HS-5 (cell line): ENCODE measurements at regions not wholly inside any gene's neighbourhood (a gene's known extent, or its start where the extent isn't known, plus 50 kb on each side); places are given as distances from the start of the nearest gene placed in this dataset.

Source experiments
- DNase-seq: peaks from one replicate; pipeline ENCODE4 v3.0.0-alpha.2; 2012; ENCODE audit warnings: low read depth

- no peak for DNase-seq
These were observed 151.7 kb downstream of the DMRT2 start for GRCh38 chr9:1201901-1202300.

GRCh38 chr9:1202512-1203280 lies 152.5 kb downstream of the DMRT2 start:
- DNase-seq: no peak

GRCh38 chr9:1207686-1208085 lies 157.5 kb downstream of the DMRT2 start:
- peak; percentile 81 for DNase-seq

- DNase-seq: peak; percentile 74
These were observed 158.0 kb downstream of the DMRT2 start for GRCh38 chr9:1208157-1208556.

GRCh38 chr9:1210954-1211353 lies 160.8 kb downstream of the DMRT2 start:
- DNase-seq: no peak

GRCh38 chr9:1216532-1216931 lies 166.4 kb downstream of the DMRT2 start:
- peak; percentile 58 for DNase-seq

- DNase-seq: no peak
These were observed 166.9 kb downstream of the DMRT2 start for GRCh38 chr9:1217076-1217475.

- no peak for DNase-seq
These were observed 169.1 kb downstream of the DMRT2 start for GRCh38 chr9:1219284-1219683.

- no peak for DNase-seq
These were observed 171.1 kb downstream of the DMRT2 start for GRCh38 chr9:1221298-1221697.

- no peak for DNase-seq
These were observed 172.4 kb downstream of the DMRT2 start for GRCh38 chr9:1222511-1222910.

- DNase-seq: peak; percentile 68
These were observed 182.1 kb downstream of the DMRT2 start for GRCh38 chr9:1231998-1232919.

GRCh38 chr9:1233568-1233967 lies 183.4 kb downstream of the DMRT2 start:
- no peak for DNase-seq

- no peak for DNase-seq
These were observed 185.5 kb downstream of the DMRT2 start for GRCh38 chr9:1235650-1236049.

GRCh38 chr9:1236061-1236460 lies 185.9 kb downstream of the DMRT2 start:
- no peak for DNase-seq

- no peak for DNase-seq
These were observed 188.2 kb downstream of the DMRT2 start for GRCh38 chr9:1238407-1238806.

- DNase-seq: no peak
These were observed 198.6 kb downstream of the DMRT2 start for GRCh38 chr9:1248743-1249142.

- no peak for DNase-seq
These were observed 203.2 kb downstream of the DMRT2 start for GRCh38 chr9:1253064-1253979.

- no peak for DNase-seq
These were observed 203.9 kb downstream of the DMRT2 start for GRCh38 chr9:1254071-1254470.

GRCh38 chr9:1256178-1256577 lies 206.0 kb downstream of the DMRT2 start:
- no peak for DNase-seq

- DNase-seq: no peak
These were observed 211.1 kb downstream of the DMRT2 start for GRCh38 chr9:1261266-1261665.

GRCh38 chr9:1261879-1262766 lies 212.0 kb downstream of the DMRT2 start:
- DNase-seq: no peak
